Head of caudate nucleus (tissue), 42 donors: ENCODE measurements at regions not wholly inside any gene's neighbourhood (a gene's known extent, or its start where the extent isn't known, plus 50 kb on each side); places are given as distances from the start of the nearest gene placed in this dataset.
"Not testable (repeated sequence)": the region's sequence is repeated elsewhere in the genome, so short reads cannot be mapped to it uniquely, and the experiment has no call there.

ENCODE experiments used
- DNase-seq, 42 donors: peaks; one replicate each; pipeline versions ENCODE4 v3.0.0 to v3.0.0-alpha.2; 2020 to 2021; ENCODE audit warnings: mixed read lengths in 7 of 42
- intact Hi-C: fragments of 100-400 bp; cut with DNase I; formaldehyde crosslinking; loops from one replicate; pipeline ENCODE4 v1.15.0; 2022

- DNase-seq: no peak
- intact Hi-C loops: no loop called here
These were observed 253.9 kb upstream of the MDGA2 start for GRCh38 chr14:47929334-47929733.

- no peak for DNase-seq
- intact Hi-C loops: no loop called here
These were observed 245.7 kb upstream of the MDGA2 start for GRCh38 chr14:47921133-47921532.

GRCh38 chr14:47919997-47920396, 244.6 kb upstream of the MDGA2 start:
- DNase-seq: no peak
- intact Hi-C loops: loop anchor here (5.0 kb wide), 1 partner anchor 477 kb away; no protein-coding TSS in a partner anchor

GRCh38 chr14:47919334-47919846, 244.0 kb upstream of the MDGA2 start:
- intact Hi-C loops: loop anchor here (5.0 kb wide), 1 partner anchor 478 kb away; no protein-coding TSS in a partner anchor
- DNase-seq: no peak

GRCh38 chr14:47917344-47917954, 242.0 kb upstream of the MDGA2 start:
- peak in 33 of 42 donors; percentile 5 to 80 (median 48) for DNase-seq
- intact Hi-C loops: loop anchor here (5.0 kb wide), 1 partner anchor 480 kb away; no protein-coding TSS in a partner anchor

GRCh38 chr14:47901141-47901540, 225.7 kb upstream of the MDGA2 start:
- intact Hi-C loops, DNase-seq: not testable (repeated sequence)

GRCh38 chr14:47899685-47900084, 224.3 kb upstream of the MDGA2 start:
- DNase-seq: no peak
- intact Hi-C loops: no loop called here

GRCh38 chr14:47874350-47874749, 198.9 kb upstream of the MDGA2 start:
- intact Hi-C loops: no loop called here
- no peak for DNase-seq

GRCh38 chr14:47872588-47872987, 197.2 kb upstream of the MDGA2 start:
- intact Hi-C loops: no loop called here
- no peak for DNase-seq

GRCh38 chr14:47863441-47863840, 188.0 kb upstream of the MDGA2 start:
- intact Hi-C loops: no loop called here

GRCh38 chr14:47857646-47858045, 182.2 kb upstream of the MDGA2 start:
- intact Hi-C loops: no loop called here
- DNase-seq: no peak

More at GRCh38 chr14:47863441-47863840, 188.0 kb upstream of the MDGA2 start:
- no peak for DNase-seq

GRCh38 chr14:47852278-47852677, 176.9 kb upstream of the MDGA2 start:
- intact Hi-C loops: no loop called here

GRCh38 chr14:47846008-47846407, 170.6 kb upstream of the MDGA2 start:
- DNase-seq: no peak
- intact Hi-C loops: no loop called here

More at GRCh38 chr14:47852278-47852677, 176.9 kb upstream of the MDGA2 start:
- DNase-seq: no peak

- intact Hi-C loops: no loop called here
- no peak for DNase-seq
These were observed 167.8 kb upstream of the MDGA2 start for GRCh38 chr14:47843236-47843635.

GRCh38 chr14:47833011-47833410, 157.6 kb upstream of the MDGA2 start:
- no peak for DNase-seq
- intact Hi-C loops: no loop called here

GRCh38 chr14:47826809-47827208, 151.4 kb upstream of the MDGA2 start:
- DNase-seq: no peak
- intact Hi-C loops: no loop called here

GRCh38 chr14:47822326-47822725, 146.9 kb upstream of the MDGA2 start:
- intact Hi-C loops: no loop called here
- no peak for DNase-seq

- DNase-seq: no peak
These were observed 145.7 kb upstream of the MDGA2 start for GRCh38 chr14:47821135-47821534.

GRCh38 chr14:47790477-47790876, 115.1 kb upstream of the MDGA2 start:
- intact Hi-C loops: no loop called here
- no peak for DNase-seq

More at GRCh38 chr14:47821135-47821534, 145.7 kb upstream of the MDGA2 start:
- intact Hi-C loops: no loop called here

- DNase-seq: no peak
- intact Hi-C loops: no loop called here
These were observed 109.7 kb upstream of the MDGA2 start for GRCh38 chr14:47785058-47785457.

GRCh38 chr14:47778631-47779030, 103.2 kb upstream of the MDGA2 start:
- peak in 7 of 42 donors; percentile 9 to 49 (median 16) for DNase-seq
- intact Hi-C loops: no loop called here
